H9 (cell line): ENCODE measurements at regions not wholly inside any gene's neighbourhood (a gene's known extent, or its start where the extent isn't known, plus 50 kb on each side); places are given as distances from the start of the nearest gene placed in this dataset.

ENCODE experiments used
- DNase-seq: peaks from one replicate; pipeline ENCODE4 v3.0.0-alpha.2; 2017
- H2AFZ ChIP-seq: one replicate; pipeline ENCODE4 v1.6.1; 2013; ENCODE audit warnings: mild to moderate bottlenecking, low read length, control low read depth, moderate library complexity
- H2AK5ac ChIP-seq: 2 replicates; pipeline ENCODE4 v1.6.1; 2013; ENCODE audit warnings: low read length, control low read depth, mixed read lengths; ENCODE audit not compliant: insufficient read length
- H2BK120ac ChIP-seq: one replicate; pipeline ENCODE4 v1.6.1; 2013; ENCODE audit warnings: low read depth, mild to moderate bottlenecking, low read length, control low read depth, inconsistent platforms; ENCODE audit not compliant: poor library complexity, severe bottlenecking
- H2BK12ac ChIP-seq: 2 replicates; pipeline ENCODE4 v1.6.1; 2013; ENCODE audit warnings: low read length, control low read depth, mixed read lengths, low read depth; ENCODE audit not compliant: insufficient read length
- H2BK15ac ChIP-seq: 2 replicates; pipeline ENCODE4 v1.6.1; 2013; ENCODE audit warnings: low read depth, low read length, control low read depth
- H2BK20ac ChIP-seq: one replicate; pipeline ENCODE4 v1.6.1; 2013; ENCODE audit warnings: low read depth, mild to moderate bottlenecking, low read length, control low read depth, inconsistent platforms; ENCODE audit not compliant: poor library complexity, severe bottlenecking
- H2BK5ac ChIP-seq: 2 replicates; pipeline ENCODE4 v1.6.1; 2013; ENCODE audit warnings: low read length, control low read depth, mixed read lengths; ENCODE audit not compliant: insufficient read length
- H3K14ac ChIP-seq: 2 replicates; pipeline ENCODE4 v1.6.1; 2013; ENCODE audit warnings: low read length, control low read depth; ENCODE audit not compliant: insufficient read depth
- H3K18ac ChIP-seq: 2 replicates; pipeline ENCODE4 v1.6.1; 2013; ENCODE audit warnings: low read depth, mild to moderate bottlenecking, mixed read lengths, low read length, control low read depth; ENCODE audit not compliant: insufficient read length
- H3K23ac ChIP-seq: 2 replicates; pipeline ENCODE4 v1.6.1; 2013; ENCODE audit warnings: low read length, control low read depth, mixed read lengths, low read depth; ENCODE audit not compliant: insufficient read length
- H3K23me2 ChIP-seq: 2 replicates; pipeline ENCODE4 v1.6.1; 2013; ENCODE audit warnings: low read depth, mild to moderate bottlenecking, mixed read lengths, low read length, control low read depth; ENCODE audit not compliant: insufficient read length, poor library complexity, severe bottlenecking
- H3K27ac ChIP-seq: 2 replicates; pipeline ENCODE4 v1.5.1; 2013; ENCODE audit warnings: low read length, control low read depth, mixed read lengths, low read depth; ENCODE audit not compliant: insufficient read length
- H3K27me3 ChIP-seq: 2 replicates; pipeline ENCODE4 v1.6.1; 2013; ENCODE audit warnings: low read length, control low read depth, inconsistent platforms; ENCODE audit not compliant: insufficient read depth
- H3K4ac ChIP-seq: 2 replicates; pipeline ENCODE4 v1.6.1; 2013; ENCODE audit warnings: low read depth, mild to moderate bottlenecking, control low read depth, inconsistent platforms, low read length, moderate library complexity
- H3K4me1 ChIP-seq: 2 replicates; pipeline ENCODE4 v1.6.1; 2013; ENCODE audit warnings: low read length, control low read depth, inconsistent platforms; ENCODE audit not compliant: insufficient read depth
- H3K4me2 ChIP-seq: 2 replicates; pipeline ENCODE4 v1.6.1; 2013; ENCODE audit warnings: low read length, control low read depth, mixed read lengths; ENCODE audit not compliant: insufficient read length, insufficient read depth
- H3K56ac ChIP-seq: 2 replicates; pipeline ENCODE4 v1.6.1; 2013; ENCODE audit warnings: low read depth, mild to moderate bottlenecking, mixed read lengths, low read length, control low read depth; ENCODE audit not compliant: insufficient read length
- H3K79me1 ChIP-seq: 2 replicates; pipeline ENCODE4 v1.6.1; 2013; ENCODE audit warnings: low read depth, mild to moderate bottlenecking, moderate library complexity, low read length, control low read depth, inconsistent platforms; ENCODE audit not compliant: insufficient read depth, poor library complexity, severe bottlenecking
- H3K79me2 ChIP-seq: 2 replicates; pipeline ENCODE4 v1.6.1; 2013; ENCODE audit warnings: low read length, control low read depth, inconsistent platforms; ENCODE audit not compliant: insufficient read depth
- H3K9ac ChIP-seq: 2 replicates; pipeline ENCODE4 v1.6.1; 2013; ENCODE audit warnings: low read length, control low read depth, mixed read lengths; ENCODE audit not compliant: insufficient read length; ENCODE audit errors: extremely low read depth
- H3K9me3 ChIP-seq: one replicate; pipeline ENCODE4 v1.6.1; 2013; ENCODE audit warnings: low read depth, low read length, inconsistent platforms; ENCODE audit not compliant: control insufficient read depth
- H3T11ph ChIP-seq: one replicate; pipeline ENCODE4 v1.6.1; 2013; ENCODE audit warnings: mild to moderate bottlenecking, low read length, control low read depth, inconsistent platforms
- H4K20me1 ChIP-seq: one replicate; pipeline ENCODE4 v1.6.1; 2013; ENCODE audit not compliant: control insufficient read depth, insufficient read length, insufficient read depth
- H4K5ac ChIP-seq: 2 replicates; pipeline ENCODE4 v1.6.1; 2013; ENCODE audit warnings: low read depth, mild to moderate bottlenecking, mixed read lengths, low read length, control low read depth; ENCODE audit not compliant: insufficient read length
- H4K8ac ChIP-seq: replicated peaks from 2 replicates; pipeline ENCODE4 v1.6.1; 2013; ENCODE audit warnings: low read length, control low read depth, mixed read lengths, low read depth; ENCODE audit not compliant: insufficient read length
- H4K91ac ChIP-seq: 2 replicates; pipeline ENCODE4 v1.6.1; 2013; ENCODE audit warnings: low read depth, mild to moderate bottlenecking, moderate library complexity, mixed read lengths, low read length, control low read depth; ENCODE audit not compliant: insufficient read length
- H3K27ac Mint-ChIP-seq, 3 experiments: 2 replicates in 2 of 3; 3 replicates in 1 of 3; pipeline ENCODE4 v1.8.0; 2020 to 2021; ENCODE audit warnings: mixed read lengths in 3 of 3, mild to moderate bottlenecking in 1 of 3, moderate library complexity in 1 of 3
- H3K27me3 Mint-ChIP-seq: 2 replicates; pipeline ENCODE4 v1.8.0; 2021; ENCODE audit warnings: low read depth, mild to moderate bottlenecking, moderate library complexity, mixed read lengths
- H3K36me3 Mint-ChIP-seq, 3 experiments: 2 replicates in 2 of 3; 3 replicates in 1 of 3; pipeline ENCODE4 v1.8.0; 2020 to 2021; ENCODE audit warnings: low read depth in 3 of 3, mixed read lengths in 3 of 3; ENCODE audit not compliant: insufficient read depth in 1 of 3
- H3K4me1 Mint-ChIP-seq, 2 experiments: 2 replicates each; pipeline ENCODE4 v1.8.0; 2020; ENCODE audit warnings: mixed read lengths in 2 of 2
- H3K4me3 Mint-ChIP-seq, 2 experiments: 2 replicates in 1 of 2; 3 replicates in 1 of 2; pipeline ENCODE4 v1.8.0; 2020 to 2021; ENCODE audit warnings: mild to moderate bottlenecking in 2 of 2, mixed read lengths in 2 of 2, moderate library complexity in 1 of 2
- H3K9me3 Mint-ChIP-seq, 2 experiments: 2 replicates in 1 of 2; 3 replicates in 1 of 2; pipeline ENCODE4 v1.8.0; 2020; ENCODE audit warnings: mild to moderate bottlenecking in 2 of 2, mixed read lengths in 2 of 2, moderate library complexity in 1 of 2
- WGBS: extraction: QIAGEN DNeasy Blood & Tissue Kit; methylation state at CpG from one replicate; pipeline ENCODE4 v1.1.7; 2013; ENCODE audit warnings: missing lambda C conversion rate, low lambda C conversion rate, mixed read lengths; ENCODE audit not compliant: insufficient read length; ENCODE audit errors: extremely low coverage; 5-methylcytosine and 5-hydroxymethylcytosine counted together
- TF ChIP-seq, protein P1 (sequence below): fragments of 200-600 bp; sonication (generic); conservative IDR thresholded peaks from 3 replicates; pipeline ENCODE4 v1.8.0; 2021; ENCODE audit warnings: antibody characterized with exemption, mild to moderate bottlenecking

DNA sequence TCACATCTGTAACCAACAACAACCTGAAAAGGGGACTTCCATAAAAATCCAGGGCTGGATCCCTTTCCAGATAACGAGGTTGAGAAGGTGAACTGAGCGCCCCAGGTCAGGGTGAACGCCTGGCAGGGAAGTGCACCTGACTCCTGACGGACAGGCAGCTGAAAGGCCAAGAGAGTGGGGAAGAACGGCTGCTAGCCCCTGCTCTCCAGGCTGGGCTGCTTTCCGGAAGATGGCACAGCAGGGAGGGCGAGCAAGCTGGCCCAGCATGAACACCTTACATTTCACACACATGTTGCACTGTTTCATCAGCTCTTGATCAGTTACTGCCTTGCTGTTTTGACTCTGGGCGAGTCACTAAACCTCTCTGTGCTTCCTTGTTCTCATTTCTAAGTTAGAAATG is 127.2 kb upstream of the IQSEC1 start:
- H2AFZ ChIP-seq: no peak overlapping the region

More for the DNA sequence above, 127.2 kb upstream of the IQSEC1 start:
- Histone ChIP-seq H3K4me2 (no peak overlapping the region), H3K79me2 (no peaks in the 10 kb centered on the region), H2BK5ac (no peak overlapping the region), H2AK5ac (no peak overlapping the region), H3K18ac (no peak overlapping the region), H3K4ac (no peak overlapping the region), H3K23me2 (no peaks in the 10 kb centered on the region), H3K27me3 (no peaks in the 10 kb centered on the region), H2BK120ac (no peak overlapping the region), H4K20me1 (no peaks in the 10 kb centered on the region), H3K9ac (no peak overlapping the region), H4K91ac (no peak overlapping the region), H3K27ac (no peak overlapping the region), H2BK15ac (no peak overlapping the region), H3K9me3 (no peaks in the 10 kb centered on the region), H3K23ac (no peak overlapping the region), H2BK12ac (no peak overlapping the region), H3T11ph (no peak overlapping the region), H2BK20ac (no peak overlapping the region), H4K5ac (no peak overlapping the region), H3K79me1 (no peaks in the 10 kb centered on the region), H3K4me1 (no peaks in the 10 kb centered on the region; the same call in 1 of the 2 replicates), H4K8ac (no peak overlapping the region), H3K14ac (no peak overlapping the region), H3K56ac (no peak overlapping the region)
- H3K27me3 Mint-ChIP-seq: no peaks in the 10 kb centered on the region; the same call in 1 of the 2 replicates
- TF ChIP-seq, protein P1, sequence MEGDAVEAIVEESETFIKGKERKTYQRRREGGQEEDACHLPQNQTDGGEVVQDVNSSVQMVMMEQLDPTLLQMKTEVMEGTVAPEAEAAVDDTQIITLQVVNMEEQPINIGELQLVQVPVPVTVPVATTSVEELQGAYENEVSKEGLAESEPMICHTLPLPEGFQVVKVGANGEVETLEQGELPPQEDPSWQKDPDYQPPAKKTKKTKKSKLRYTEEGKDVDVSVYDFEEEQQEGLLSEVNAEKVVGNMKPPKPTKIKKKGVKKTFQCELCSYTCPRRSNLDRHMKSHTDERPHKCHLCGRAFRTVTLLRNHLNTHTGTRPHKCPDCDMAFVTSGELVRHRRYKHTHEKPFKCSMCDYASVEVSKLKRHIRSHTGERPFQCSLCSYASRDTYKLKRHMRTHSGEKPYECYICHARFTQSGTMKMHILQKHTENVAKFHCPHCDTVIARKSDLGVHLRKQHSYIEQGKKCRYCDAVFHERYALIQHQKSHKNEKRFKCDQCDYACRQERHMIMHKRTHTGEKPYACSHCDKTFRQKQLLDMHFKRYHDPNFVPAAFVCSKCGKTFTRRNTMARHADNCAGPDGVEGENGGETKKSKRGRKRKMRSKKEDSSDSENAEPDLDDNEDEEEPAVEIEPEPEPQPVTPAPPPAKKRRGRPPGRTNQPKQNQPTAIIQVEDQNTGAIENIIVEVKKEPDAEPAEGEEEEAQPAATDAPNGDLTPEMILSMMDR: no peak
- H3K4me3 Mint-ChIP-seq: no peak overlapping the region
- H3K27ac Mint-ChIP-seq: no peak overlapping the region
- WGBS: no CpG with 5 or more reads among the region's 8 CpGs
- peaks cover 14 to 19% of the 10 kb centered on the region in 2 experiments for H3K4me1 Mint-ChIP-seq
- DNase-seq: no peak
- no peaks in the 10 kb centered on the region for H3K36me3 Mint-ChIP-seq
- no peaks in the 10 kb centered on the region; a peak in 1 of 5 replicates for H3K9me3 Mint-ChIP-seq
